ENCODE measurements at regions not wholly inside any gene's neighbourhood (a gene's known extent, or its start where the extent isn't known, plus 50 kb on each side); places are given as distances from the start of the nearest gene placed in this dataset.
A peak's percentile ranks its signal among the peaks of the same experiment; 100 is the strongest.
"Not testable (repeated sequence)": the region's sequence is repeated elsewhere in the genome, so short reads cannot be mapped to it uniquely, and the experiment has no call there.

DNA sequence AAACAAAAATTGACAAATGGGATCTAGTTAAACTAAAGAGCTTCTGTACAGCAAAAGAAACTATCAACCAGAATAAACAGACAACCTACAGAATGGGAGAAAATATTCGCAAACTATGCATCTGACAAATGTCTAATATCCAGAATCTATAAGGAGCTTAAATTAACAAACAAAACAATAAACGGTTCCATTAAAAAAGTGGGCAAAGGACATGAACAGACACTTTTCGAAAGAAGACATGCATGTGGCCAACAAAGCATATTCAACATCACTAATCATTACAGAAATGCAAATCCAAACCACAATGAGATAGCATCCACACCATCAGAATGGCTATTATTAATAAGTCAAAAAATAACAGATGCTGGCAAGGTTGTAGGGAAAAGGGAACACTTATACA, 50.5 kb upstream of the MED13L start:
- DNase-seq; intact Hi-C loops (cut with DNase I, micrococcal nuclease); ATAC-seq: not testable (repeated sequence)

DNA sequence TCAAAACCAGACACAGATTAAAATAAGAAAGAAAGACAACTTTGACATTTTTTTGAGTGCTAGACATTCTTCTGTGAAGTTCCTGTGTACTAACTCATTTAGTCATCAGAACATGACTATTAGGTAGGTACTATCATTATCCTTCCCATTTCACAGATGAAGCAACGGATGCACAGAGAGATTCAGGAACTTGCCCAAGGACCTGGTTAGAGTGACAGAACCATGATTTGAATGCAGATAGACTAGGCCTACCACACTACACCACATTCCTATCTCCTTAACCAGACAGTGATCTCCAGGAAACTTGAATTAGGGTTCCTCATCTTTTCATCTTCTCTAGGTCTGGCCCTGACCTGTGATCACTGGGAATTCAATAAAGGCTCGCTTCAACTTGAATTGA, 54.4 kb upstream of the MED13L start:
- DNase-seq (no peak), ATAC-seq (no peak)
- intact Hi-C loops (cut with DNase I, micrococcal nuclease): no loop called here

GRCh38 chr12:116332705-116333380, 55.4 kb upstream of the MED13L start:
- DNase-seq: no peak
- no peak for ATAC-seq
- intact Hi-C loops (cut with DNase I, micrococcal nuclease): no loop called here

- no peak for ATAC-seq
- intact Hi-C loops (cut with DNase I, micrococcal nuclease): no loop called here
- DNase-seq: no peak
Measured at GRCh38 chr12:116333402-116333801, 55.9 kb upstream of the MED13L start.

GRCh38 chr12:116336542-116337065, 59.1 kb upstream of the MED13L start:
- ATAC-seq (peak; percentile 34), DNase-seq (no peak)
- intact Hi-C loops (cut with DNase I, micrococcal nuclease): no loop called here

DNA sequence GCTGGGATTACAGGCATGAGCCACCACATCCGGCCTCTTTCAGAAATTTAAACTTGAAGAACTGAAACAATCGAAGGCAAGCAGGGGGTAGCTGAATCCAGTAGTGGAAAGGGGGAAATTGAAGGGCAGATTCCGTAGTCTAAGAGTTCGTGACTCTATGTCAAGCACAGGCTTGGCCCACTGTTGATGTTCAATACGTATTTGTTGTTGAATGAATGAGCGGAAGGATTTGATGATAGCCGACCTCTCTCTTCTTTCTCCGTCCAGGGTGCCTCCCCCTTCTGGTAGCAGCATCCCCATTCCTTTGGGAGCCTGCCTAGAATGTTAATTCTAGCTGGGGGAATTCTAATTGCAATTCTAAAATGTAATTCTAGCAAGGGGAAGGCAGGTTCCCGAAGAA, 59.8 kb upstream of the MED13L start:
- intact Hi-C loops (cut with DNase I, micrococcal nuclease): no loop called here
- DNase-seq (no peak), ATAC-seq (no peak)

DNA sequence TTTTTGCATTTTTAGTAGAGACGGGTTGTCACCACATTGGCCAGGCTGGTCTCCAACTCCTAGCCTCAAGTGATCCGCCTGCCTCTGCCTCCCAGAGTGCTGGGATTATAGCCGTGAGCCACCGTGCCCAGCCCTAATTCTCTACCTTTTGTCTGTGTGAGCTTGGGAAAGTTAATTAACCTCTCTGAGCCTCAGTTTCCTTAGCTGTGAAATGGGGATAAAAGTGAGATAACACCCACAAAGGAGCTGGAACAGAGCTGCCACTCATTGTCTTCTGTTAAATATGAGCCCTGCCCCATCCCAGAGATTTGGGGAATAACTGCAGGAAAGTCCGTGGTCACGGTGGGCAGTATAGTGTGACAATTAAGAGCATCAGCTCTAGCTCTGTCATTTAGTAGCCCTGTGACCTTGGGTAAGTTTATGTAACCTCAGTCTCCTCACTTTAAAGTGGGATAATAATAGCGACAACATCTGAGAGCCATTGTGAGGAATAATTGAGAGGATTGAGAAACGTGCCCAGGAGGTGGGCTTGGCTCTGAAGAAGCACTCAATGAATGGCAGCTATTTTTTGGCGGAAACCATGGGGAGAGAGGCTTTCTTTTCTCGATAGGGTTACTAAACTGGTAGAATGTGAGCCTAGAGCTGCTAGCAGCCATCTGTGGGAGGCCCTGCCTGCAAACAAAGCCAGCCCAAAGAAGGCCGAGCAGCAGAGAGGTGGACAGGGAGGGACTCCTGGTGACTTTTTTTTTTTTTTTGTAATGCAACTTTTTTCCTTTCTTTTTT, 60.8 kb upstream of the MED13L start:
- ATAC-seq: no peak

GRCh38 chr12:116339062-116339461, 61.6 kb upstream of the MED13L start:
- no peak for DNase-seq
- intact Hi-C loops (cut with DNase I, micrococcal nuclease): no loop called here
- ATAC-seq: peak; percentile 55

More for the DNA sequence above, 60.8 kb upstream of the MED13L start:
- DNase-seq: no peak
- intact Hi-C loops (cut with DNase I, micrococcal nuclease): no loop called here

GRCh38 chr12:116339800-116340371, 62.4 kb upstream of the MED13L start:
- intact Hi-C loops (cut with DNase I, micrococcal nuclease): no loop called here
- ATAC-seq: no peak

GRCh38 chr12:116343331-116343884, 65.9 kb upstream of the MED13L start:
- ATAC-seq (no peak), DNase-seq (no peak)
- intact Hi-C loops (cut with DNase I, micrococcal nuclease): no loop called here

More at GRCh38 chr12:116339800-116340371, 62.4 kb upstream of the MED13L start:
- DNase-seq: no peak

GRCh38 chr12:116346222-116346621, 68.7 kb upstream of the MED13L start:
- intact Hi-C loops (cut with DNase I, micrococcal nuclease): no loop called here
- ATAC-seq (no peak), DNase-seq (no peak)

- ATAC-seq (peak; percentile 47), DNase-seq (no peak)
- intact Hi-C loops (cut with DNase I, micrococcal nuclease): no loop called here
Measured at GRCh38 chr12:116346741-116347140, 69.2 kb upstream of the MED13L start.

GRCh38 chr12:116347265-116347664, 69.8 kb upstream of the MED13L start:
- DNase-seq (no peak), ATAC-seq (no peak)
- intact Hi-C loops (cut with DNase I, micrococcal nuclease): no loop called here

DNA sequence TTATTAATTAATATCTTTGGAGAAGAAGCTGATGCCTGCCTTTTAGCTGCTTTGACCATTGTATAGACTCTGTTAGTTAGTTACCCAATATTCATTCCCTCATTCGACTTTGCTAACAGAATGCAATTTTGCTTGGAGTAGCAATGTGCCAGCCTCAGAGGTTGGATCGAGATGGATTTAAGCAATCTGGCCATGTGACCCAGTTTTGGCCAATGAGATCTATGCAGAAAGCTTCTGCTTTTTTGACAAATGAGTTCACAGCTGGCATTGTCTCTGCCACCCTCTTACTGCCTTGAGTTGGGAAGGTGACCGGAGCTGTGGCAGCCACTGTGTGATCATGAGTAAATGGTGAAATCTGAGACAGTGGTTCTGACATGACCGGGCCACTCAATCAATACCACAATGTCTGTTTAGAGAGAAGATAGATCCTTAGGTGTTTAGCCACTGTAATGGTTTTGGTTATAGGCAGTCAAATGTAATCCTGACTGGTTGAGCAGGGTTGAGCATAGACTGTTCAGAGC, 74.9 kb upstream of the MED13L start:
- no peak for DNase-seq
- intact Hi-C loops (cut with DNase I, micrococcal nuclease): no loop called here
- no peak for ATAC-seq

GRCh38 chr12:116353958-116354357, 76.5 kb upstream of the MED13L start:
- ATAC-seq: peak; percentile 61
- no peak for DNase-seq
- intact Hi-C loops (cut with DNase I, micrococcal nuclease): no loop called here

DNA sequence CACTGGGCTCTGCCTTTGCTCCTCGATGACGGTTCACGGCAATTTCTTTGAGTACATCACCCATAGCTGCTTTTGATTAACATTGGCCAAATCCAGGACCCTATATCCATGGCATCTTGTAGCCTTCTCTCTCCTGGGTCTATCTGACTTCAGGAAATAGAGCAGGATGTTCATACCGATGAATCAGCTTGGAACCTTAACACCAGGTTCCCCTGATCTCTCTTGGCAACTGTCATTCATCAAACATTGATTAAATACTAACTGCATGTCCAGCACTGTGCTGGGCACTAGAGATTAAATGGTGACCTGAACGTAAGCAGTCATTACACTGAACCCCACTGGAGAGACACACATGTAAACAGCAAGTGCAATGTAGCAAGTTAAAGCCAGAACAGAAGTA, 77.0 kb upstream of the MED13L start:
- DNase-seq (no peak), ATAC-seq (no peak)
- intact Hi-C loops (cut with DNase I, micrococcal nuclease): no loop called here

DNA sequence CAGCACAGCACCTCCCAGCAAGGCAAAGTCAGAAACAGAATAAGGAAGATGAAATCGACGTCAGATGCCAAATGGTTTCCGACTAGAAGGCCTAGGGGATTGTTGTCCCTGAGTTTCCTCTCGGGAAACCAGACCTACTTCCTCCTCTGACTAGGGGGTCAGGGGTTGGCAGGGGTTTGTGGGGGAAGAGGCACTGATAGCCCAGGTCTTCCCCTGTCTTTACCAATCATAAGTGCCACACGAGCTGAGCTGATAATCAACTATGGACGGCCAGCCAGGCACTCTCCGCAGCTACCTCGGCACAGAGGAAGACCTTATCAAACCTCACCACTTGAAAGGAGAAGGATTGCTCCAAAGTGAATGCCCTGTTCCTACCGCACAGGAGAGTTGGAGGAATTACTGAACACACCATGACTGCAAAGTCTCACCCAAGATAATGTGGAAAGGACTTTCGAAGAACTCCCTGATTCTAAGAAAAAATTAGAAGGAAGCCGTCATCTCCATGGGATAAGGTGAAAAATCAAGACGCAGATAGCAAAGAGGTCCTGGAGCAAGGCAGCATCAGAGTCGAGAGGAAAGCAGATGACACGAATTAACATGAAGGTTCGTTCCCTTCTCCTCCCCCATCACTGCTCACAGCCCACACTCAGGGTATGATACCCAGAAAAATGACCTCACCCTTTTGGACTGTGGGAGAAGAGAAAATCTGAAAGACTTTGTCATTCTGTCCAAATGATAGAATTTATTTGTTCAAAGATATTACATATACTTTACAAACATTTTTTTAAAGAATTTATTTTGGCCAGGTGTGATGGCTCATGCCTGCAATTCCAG, 77.7 kb upstream of the MED13L start:
- intact Hi-C loops (cut with DNase I, micrococcal nuclease): no loop called here
- no peak for ATAC-seq

DNA sequence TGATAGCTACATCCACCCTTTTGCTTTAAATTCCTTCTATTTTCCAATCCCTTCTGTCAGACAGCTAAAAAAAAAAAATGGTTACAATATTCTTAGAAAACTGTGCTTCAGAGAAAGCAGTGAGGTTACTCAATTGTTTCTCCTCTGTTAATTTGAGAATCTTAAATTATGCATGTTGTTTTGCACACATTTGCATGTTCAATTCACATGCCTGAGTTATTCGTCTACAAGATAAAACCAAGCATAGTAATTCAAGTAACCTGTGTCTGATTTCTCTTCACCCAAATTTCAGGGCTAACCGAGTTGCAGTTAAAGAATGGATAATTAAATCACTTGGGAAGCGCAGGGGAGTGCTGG, 81.0 kb upstream of the MED13L start:
- intact Hi-C loops (cut with DNase I, micrococcal nuclease): no loop called here
- no peak for DNase-seq
- no peak for ATAC-seq

More for the DNA sequence above, 77.7 kb upstream of the MED13L start:
- no peak for DNase-seq

Data from left colon (tissue), 2 donors.